ENCODE measurements at regions not wholly inside any gene's neighbourhood (a gene's known extent, or its start where the extent isn't known, plus 50 kb on each side); places are given as distances from the start of the nearest gene placed in this dataset.
"Not testable (repeated sequence)": the region's sequence is repeated elsewhere in the genome, so short reads cannot be mapped to it uniquely, and the experiment has no call there.

- no peak for DNase-seq
Observed at GRCh38 chr5:167356374-167356773, 935.1 kb upstream of the WWC1 start.

- no peak for DNase-seq
Observed at GRCh38 chr5:167358868-167359492, 932.5 kb upstream of the WWC1 start.

- DNase-seq: no peak
Observed at GRCh38 chr5:167361795-167362194, 929.6 kb upstream of the WWC1 start.

GRCh38 chr5:167363065-167363464 lies 928.4 kb upstream of the WWC1 start:
- DNase-seq: no peak

- DNase-seq: no peak
Observed at GRCh38 chr5:167375125-167375524, 916.3 kb upstream of the WWC1 start.

- no peak for DNase-seq
Observed at GRCh38 chr5:167378894-167379723, 912.3 kb upstream of the WWC1 start.

- DNase-seq: no peak
Observed at GRCh38 chr5:167381457-167381856, 910.0 kb upstream of the WWC1 start.

- no peak for DNase-seq
Observed at GRCh38 chr5:167389537-167389936, 901.9 kb upstream of the WWC1 start.

- DNase-seq: not testable (repeated sequence)
Observed at GRCh38 chr5:167391286-167391685, 900.2 kb upstream of the WWC1 start.

- DNase-seq: no peak
Observed at GRCh38 chr5:167392240-167392639, 899.2 kb upstream of the WWC1 start.

- DNase-seq: no peak
Observed at GRCh38 chr5:167393358-167393757, 898.1 kb upstream of the WWC1 start.

GRCh38 chr5:167402671-167403070 lies 888.8 kb upstream of the WWC1 start:
- no peak for DNase-seq

- DNase-seq: no peak
Observed at GRCh38 chr5:167406513-167406912, 884.9 kb upstream of the WWC1 start.

GRCh38 chr5:167412556-167412955 lies 878.9 kb upstream of the WWC1 start:
- DNase-seq: no peak

- no peak for DNase-seq
Observed at GRCh38 chr5:167413506-167413905, 877.9 kb upstream of the WWC1 start.

GRCh38 chr5:167414611-167415010 lies 876.8 kb upstream of the WWC1 start:
- no peak for DNase-seq

GRCh38 chr5:167415779-167416746 lies 875.4 kb upstream of the WWC1 start:
- DNase-seq: no peak

- no peak for DNase-seq
Observed at GRCh38 chr5:167417662-167418061, 873.8 kb upstream of the WWC1 start.

- no peak for DNase-seq
Observed at GRCh38 chr5:167425161-167425560, 866.3 kb upstream of the WWC1 start.

- DNase-seq: no peak
Observed at GRCh38 chr5:167426501-167426900, 864.9 kb upstream of the WWC1 start.

- not testable (repeated sequence) for DNase-seq
Observed at GRCh38 chr5:167427641-167428040, 863.8 kb upstream of the WWC1 start.

- no peak for DNase-seq
Observed at GRCh38 chr5:167440846-167441245, 850.6 kb upstream of the WWC1 start.

GRCh38 chr5:167442922-167443321 lies 848.5 kb upstream of the WWC1 start:
- no peak for DNase-seq
